ENCODE measurements at regions not wholly inside any gene's neighbourhood (a gene's known extent, or its start where the extent isn't known, plus 50 kb on each side); places are given as distances from the start of the nearest gene placed in this dataset.

DNA sequence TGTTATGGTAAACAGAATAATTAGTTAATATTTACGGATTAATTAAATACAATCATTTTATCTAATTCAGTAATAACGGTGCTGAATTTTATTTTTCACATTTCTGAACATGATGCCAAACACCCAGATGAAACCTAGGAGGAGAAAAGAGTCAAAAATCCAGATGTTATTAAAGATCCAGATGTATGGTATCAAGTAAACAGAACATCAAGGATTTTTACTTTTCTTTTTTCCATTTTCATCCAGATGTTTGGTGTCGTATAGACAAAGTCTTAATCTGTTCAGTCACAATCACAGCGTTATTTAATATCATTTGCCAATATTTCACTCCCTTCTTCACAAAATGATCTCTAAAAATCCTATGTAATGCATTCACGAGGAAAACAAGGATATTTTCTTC is 64.0 kb upstream of the NR2F2 start (continued):
- TF ChIP-seq JUNB (IDR thresholded peaks at IDR 0.05; ENCODE audit: unreplicated experiment) (no peak), ZNF331 (CRISPR knock-in tag; IDR thresholded peaks at IDR 0.05; ENCODE audit: low read depth) (no peak), ZNF114 (CRISPR knock-in tag; IDR thresholded peaks at IDR 0.05) (no peak), POLR2AphosphoS5 (IDR thresholded peaks at IDR 0.05; ENCODE audit: low read depth) (no peak), NANOG (IDR thresholded peaks at IDR 0.05; ENCODE audit: borderline replicate concordance) (no peak)
- TF ChIP-seq, protein P1, sequence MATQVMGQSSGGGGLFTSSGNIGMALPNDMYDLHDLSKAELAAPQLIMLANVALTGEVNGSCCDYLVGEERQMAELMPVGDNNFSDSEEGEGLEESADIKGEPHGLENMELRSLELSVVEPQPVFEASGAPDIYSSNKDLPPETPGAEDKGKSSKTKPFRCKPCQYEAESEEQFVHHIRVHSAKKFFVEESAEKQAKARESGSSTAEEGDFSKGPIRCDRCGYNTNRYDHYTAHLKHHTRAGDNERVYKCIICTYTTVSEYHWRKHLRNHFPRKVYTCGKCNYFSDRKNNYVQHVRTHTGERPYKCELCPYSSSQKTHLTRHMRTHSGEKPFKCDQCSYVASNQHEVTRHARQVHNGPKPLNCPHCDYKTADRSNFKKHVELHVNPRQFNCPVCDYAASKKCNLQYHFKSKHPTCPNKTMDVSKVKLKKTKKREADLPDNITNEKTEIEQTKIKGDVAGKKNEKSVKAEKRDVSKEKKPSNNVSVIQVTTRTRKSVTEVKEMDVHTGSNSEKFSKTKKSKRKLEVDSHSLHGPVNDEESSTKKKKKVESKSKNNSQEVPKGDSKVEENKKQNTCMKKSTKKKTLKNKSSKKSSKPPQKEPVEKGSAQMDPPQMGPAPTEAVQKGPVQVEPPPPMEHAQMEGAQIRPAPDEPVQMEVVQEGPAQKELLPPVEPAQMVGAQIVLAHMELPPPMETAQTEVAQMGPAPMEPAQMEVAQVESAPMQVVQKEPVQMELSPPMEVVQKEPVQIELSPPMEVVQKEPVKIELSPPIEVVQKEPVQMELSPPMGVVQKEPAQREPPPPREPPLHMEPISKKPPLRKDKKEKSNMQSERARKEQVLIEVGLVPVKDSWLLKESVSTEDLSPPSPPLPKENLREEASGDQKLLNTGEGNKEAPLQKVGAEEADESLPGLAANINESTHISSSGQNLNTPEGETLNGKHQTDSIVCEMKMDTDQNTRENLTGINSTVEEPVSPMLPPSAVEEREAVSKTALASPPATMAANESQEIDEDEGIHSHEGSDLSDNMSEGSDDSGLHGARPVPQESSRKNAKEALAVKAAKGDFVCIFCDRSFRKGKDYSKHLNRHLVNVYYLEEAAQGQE (IDR thresholded peaks at IDR 0.05; ENCODE audit: unreplicated experiment): no peak
- TF ChIP-seq, protein P2, sequence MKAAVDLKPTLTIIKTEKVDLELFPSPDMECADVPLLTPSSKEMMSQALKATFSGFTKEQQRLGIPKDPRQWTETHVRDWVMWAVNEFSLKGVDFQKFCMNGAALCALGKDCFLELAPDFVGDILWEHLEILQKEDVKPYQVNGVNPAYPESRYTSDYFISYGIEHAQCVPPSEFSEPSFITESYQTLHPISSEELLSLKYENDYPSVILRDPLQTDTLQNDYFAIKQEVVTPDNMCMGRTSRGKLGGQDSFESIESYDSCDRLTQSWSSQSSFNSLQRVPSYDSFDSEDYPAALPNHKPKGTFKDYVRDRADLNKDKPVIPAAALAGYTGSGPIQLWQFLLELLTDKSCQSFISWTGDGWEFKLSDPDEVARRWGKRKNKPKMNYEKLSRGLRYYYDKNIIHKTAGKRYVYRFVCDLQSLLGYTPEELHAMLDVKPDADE (IDR thresholded peaks at IDR 0.05): no peak

DNA sequence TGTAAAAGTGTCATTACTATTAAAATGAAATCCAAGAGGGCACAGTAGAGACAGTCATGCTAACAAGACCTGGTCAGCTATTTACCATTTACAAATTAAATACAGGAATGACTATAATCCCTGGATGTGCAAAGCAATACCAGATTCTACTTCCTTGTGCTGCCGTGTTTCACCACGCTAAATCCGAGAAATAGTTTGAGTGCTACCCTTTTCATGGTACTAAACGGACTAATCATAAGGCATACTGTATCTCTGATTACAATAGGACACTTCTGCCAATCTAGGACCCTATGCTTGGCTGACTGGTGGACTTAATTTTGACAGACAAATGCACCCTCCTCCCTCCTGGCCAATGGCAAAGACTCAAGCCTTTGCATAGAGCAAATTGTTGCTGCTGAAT is 63.0 kb upstream of the NR2F2 start:
- Mint-ChIP-seq H3K27ac (no peak overlapping the region), H3K4me1 (peaks cover 19% of the 10 kb centered on the region), H3K27me3 (ENCODE audit: insufficient read depth, low read depth, poor library complexity) (peaks cover 3% of the 10 kb centered on the region), H3K9me3 (no peaks in the 10 kb centered on the region), H3K4me3 (no peak overlapping the region), H3K36me3 (ENCODE audit: low read depth) (no peaks in the 10 kb centered on the region)
- no peaks in the 10 kb centered on the region for H3K36me3 ChIP-seq (ENCODE audit: insufficient read depth)
- no peak for DNase-seq (ENCODE audit: low spot score)
- peaks cover 9% of the 10 kb centered on the region for H3K4me1 ChIP-seq (ENCODE audit: insufficient read depth)
- no peak overlapping the region for H3K4me3 ChIP-seq
- no peaks in the 10 kb centered on the region for H3K79me2 ChIP-seq (replicated peaks; ENCODE audit: insufficient read depth)
- no peak overlapping the region for H3K27ac ChIP-seq (ENCODE audit: low read depth)
- ATAC-seq: no peak
- H4K20me1 ChIP-seq (replicated peaks; ENCODE audit: insufficient read depth): no peaks in the 10 kb centered on the region
- no peaks in the 10 kb centered on the region for H3K9me2 ChIP-seq (ENCODE audit: insufficient read depth)
- TF ChIP-seq STAT1 (IDR thresholded peaks at IDR 0.05; ENCODE audit: unreplicated experiment): no peak
- TF ChIP-seq, protein P2 (IDR thresholded peaks at IDR 0.05): no peak
- TF ChIP-seq NANOG (IDR thresholded peaks at IDR 0.05; ENCODE audit: borderline replicate concordance): no peak
- TF ChIP-seq, protein P1 (IDR thresholded peaks at IDR 0.05; ENCODE audit: unreplicated experiment): no peak
- H3K4me2 ChIP-seq: no peak overlapping the region
- 0 out of 2 replicates have a peak overlapping the region, but pooled peaks have one; percentile 43 for H2AFZ ChIP-seq
- H3K27me3 ChIP-seq (ENCODE audit: insufficient read depth): no peaks in the 10 kb centered on the region
- no peaks in the 10 kb centered on the region for H3F3A ChIP-seq (replicated peaks; ENCODE audit: low read depth)
